ENCODE measurements at regions not wholly inside any gene's neighbourhood (a gene's known extent, or its start where the extent isn't known, plus 50 kb on each side); places are given as distances from the start of the nearest gene placed in this dataset.
"Not testable (repeated sequence)": the region's sequence is repeated elsewhere in the genome, so short reads cannot be mapped to it uniquely, and the experiment has no call there.

DNA sequence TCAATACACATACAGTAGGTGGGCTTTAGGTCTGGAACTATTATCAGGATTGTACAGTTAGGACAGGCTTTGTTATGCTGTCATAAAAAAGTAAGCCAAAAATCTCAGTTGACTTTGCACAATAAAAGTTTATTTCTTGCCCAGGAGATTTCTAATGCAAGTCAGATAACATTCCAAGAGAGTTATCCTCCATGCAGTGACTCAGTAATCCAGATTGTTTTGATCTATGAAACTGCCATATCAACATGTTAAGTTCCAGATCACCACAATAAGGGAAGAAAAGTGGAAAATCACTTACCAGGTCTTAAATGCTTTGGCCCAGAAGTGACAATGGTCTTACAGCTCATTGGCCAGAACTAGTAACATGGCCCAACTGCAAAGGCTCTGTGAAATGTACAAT is 636.2 kb upstream of the KLF12 start:
- DNase-seq: no peak

DNA sequence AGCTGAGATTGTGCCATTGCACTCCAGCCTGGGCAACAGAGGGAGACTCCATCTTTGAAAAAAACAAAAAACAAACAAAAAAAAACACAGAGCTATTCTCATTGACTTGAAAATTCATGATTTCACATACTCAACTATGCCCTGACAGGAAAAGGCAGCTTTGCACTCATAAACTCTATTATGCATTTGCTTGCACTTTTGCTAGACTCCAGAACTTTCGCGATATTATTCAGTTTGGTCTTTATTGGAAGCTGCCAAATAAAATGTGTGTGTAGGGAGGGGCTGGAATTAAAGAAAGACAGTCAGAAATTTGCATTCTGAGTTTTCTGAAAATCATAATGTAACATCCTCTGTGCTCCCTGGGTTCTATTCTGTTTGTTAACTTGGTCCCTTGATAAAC is 635.1 kb upstream of the KLF12 start:
- no peak for DNase-seq

DNA sequence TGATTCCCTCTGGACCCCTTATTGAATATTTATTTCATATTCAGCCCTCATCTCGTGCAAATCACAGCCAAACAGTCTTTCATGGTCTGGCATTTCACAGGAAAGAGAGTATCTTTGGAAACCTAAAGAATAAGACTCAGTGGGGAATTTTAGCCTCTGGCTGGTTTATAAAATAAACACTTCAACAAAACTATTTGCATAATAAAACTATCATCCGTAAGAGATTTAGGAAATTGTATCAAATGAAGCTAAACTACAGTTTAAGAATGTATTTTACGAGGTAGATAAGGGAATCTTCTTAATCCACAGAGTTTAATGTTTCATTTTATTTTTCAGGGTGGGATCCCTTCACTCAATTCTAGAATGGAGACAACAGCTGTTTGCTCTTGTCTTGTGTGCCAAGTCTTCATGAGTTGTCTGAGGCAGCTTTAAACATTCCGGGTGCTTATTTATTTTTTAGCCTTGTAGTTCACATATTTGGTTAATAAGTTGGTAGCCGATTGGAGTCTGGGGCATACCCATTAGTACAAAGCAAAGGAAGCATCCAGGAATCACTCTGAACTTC is 634.4 kb upstream of the KLF12 start:
- DNase-seq: no peak

DNA sequence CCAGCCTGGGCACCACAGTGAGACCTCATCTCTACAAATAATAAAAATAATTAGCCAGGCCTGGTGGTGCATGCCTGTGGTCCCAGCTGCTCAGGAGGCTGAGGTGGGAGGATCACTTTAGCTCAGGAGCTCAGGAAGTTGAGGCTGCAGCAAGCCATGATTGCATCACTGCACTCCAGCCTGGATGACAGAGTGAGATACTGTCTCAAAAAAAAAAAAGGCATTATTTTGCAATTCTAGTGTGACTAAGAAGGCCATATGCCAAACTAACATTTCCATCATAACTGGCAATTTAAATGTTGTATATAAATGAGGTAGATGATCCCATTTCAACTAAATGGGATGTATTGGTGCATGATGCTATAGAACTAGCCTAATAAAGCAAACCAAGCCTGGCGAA is 632.8 kb upstream of the KLF12 start:
- no peak for DNase-seq

DNA sequence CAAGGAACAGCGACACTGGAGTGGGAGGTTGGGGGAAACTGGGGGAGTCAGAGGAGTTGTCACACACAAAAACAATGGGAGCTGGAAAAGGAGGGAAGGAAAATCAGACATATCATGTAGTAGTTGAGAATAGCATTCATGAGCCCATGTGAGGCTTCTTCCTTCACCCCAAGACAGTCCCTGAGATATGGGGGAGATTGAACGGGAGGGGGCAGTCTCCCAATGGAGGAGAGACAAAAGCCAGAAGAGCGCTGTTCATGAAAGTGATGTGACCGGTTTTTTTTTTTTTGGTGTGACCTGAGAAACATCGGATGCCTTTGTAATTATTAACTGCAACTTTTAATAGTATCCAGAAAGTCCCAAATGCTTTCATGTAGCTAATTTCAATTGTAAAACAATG is 631.8 kb upstream of the KLF12 start:
- DNase-seq: no peak

GRCh38 chr13:74761801-74762757 is 627.9 kb upstream of the KLF12 start:
- DNase-seq: no peak

- no peak for DNase-seq
Measured at GRCh38 chr13:74758188-74758587, 624.0 kb upstream of the KLF12 start.

- DNase-seq: no peak
Measured at GRCh38 chr13:74755065-74755464, 620.9 kb upstream of the KLF12 start.

DNA sequence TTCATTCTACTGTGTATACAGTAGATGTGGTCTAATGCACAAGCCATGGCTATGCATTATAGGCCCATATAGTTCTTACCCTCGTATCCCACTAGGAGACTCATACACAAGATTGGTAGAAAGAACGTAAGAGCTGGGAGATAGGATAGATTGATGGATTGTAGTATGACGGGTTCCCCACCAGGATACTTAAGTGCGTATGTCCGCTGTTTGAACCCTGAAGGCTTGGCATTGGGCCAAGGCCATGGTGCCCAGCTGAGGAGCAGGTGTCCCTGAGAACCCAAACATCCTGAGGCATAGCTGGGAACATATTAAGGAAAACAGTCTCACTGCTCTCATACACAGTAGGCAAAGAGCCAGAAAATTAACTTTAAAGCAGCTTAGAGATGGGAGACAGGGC is 617.5 kb upstream of the KLF12 start:
- DNase-seq: no peak

GRCh38 chr13:74747186-74747955 is 613.2 kb upstream of the KLF12 start:
- no peak for DNase-seq

GRCh38 chr13:74743992-74744391 is 609.8 kb upstream of the KLF12 start:
- DNase-seq: no peak

DNA sequence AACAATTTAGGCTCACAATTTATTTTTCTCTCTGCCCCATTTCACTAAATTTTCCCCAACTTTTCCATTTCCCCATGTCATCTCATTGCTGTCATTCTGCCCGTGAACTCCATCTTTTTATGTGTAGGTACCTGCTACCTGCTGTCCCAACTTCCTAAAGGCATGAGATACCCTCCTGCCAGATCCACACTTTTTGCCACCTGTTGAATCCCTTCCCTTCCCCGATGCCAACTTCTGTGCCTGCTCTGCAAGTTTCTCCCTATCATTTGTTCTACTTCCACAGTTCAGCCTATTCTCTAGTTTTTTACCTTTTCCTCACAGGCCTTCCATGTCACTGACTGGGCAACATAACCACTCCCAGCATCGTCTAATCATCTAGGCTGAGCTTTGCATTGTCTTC is 607.5 kb upstream of the KLF12 start:
- DNase-seq: no peak

- DNase-seq: no peak
Measured at GRCh38 chr13:74732736-74733385, 598.7 kb upstream of the KLF12 start.

GRCh38 chr13:74731731-74732130 is 597.5 kb upstream of the KLF12 start:
- DNase-seq: no peak

GRCh38 chr13:74730556-74731331 is 596.5 kb upstream of the KLF12 start:
- DNase-seq: no peak

DNA sequence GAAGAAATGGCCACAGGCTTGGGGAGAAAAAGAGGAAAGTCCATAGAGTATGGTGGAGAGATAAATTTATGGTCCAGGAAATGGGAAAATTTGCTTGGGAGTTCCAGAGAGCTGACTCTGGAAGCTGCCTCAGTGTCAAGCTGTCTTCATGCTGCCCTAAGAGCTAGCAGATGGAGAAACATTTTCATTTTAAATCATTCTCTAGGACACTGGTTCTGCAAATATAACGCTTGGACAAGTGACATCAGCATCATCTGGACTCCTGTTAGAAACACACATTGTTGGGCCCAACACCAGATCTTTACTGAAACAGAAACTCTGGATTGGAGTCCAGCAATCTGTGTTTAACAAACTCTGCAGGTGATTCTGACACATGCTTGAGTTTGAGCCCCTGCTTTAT is 592.0 kb upstream of the KLF12 start:
- no peak for DNase-seq

DNA sequence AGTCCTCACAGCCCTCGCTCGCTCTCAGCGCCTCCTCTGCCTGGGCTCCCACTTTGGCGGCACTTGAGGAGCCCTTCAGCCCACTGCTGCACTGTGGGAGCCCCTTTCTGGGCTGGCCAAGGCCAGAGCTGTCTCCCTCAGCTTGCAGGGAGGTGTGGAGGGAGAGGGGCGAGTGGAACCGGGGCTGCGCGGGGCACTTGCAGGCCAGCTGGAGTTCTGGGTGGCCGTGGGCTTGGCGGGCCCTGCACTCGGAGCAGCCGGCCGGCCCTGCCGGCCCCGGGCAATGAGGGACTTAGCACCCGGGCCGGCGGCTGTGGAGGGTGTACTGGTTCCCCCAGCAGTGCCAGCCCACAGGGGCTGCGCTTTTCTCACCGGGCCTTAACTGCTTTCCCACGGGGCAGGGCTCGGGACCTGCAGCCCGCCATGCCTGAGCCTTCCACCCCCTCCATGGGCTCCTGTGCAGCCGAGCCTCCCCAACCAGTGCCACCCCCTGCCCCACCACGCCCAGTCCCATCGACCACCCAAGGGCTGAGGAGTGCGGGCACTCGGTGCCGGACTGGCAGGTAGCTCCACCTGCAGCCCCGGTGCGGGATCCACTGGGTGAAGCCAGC is 584.1 kb upstream of the KLF12 start:
- DNase-seq: not testable (repeated sequence)

DNA sequence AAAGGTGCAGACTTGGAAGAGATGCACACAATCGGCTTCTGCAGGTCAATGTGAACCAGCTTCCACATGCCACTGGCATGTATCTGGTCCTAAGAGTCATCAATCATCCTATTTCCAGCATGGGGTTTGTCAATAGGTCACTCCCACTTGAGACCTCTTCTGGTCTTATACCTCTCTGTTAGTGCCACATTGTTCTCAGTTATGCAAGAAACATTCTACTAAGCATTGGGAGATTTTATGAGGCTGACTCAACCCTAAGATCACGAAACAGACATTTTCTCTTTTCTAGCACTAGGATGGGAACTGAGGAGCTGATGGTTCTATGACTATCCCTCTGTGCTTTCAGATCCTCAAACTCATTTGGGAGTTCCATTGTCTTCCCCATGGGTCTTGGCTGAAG is 581.5 kb upstream of the KLF12 start:
- no peak for DNase-seq

- DNase-seq: no peak
Measured at GRCh38 chr13:74710006-74710405, 575.8 kb upstream of the KLF12 start.

- DNase-seq: no peak
Measured at GRCh38 chr13:74709226-74709625, 575.0 kb upstream of the KLF12 start.

GRCh38 chr13:74708629-74709028 is 574.4 kb upstream of the KLF12 start:
- DNase-seq: no peak

GRCh38 chr13:74707291-74707690 is 573.1 kb upstream of the KLF12 start:
- no peak for DNase-seq
